SK-N-SH treated with all-trans-retinoic acid at 6 μM for 48 hours (cell line): ENCODE measurements at regions not wholly inside any gene's neighbourhood (a gene's known extent, or its start where the extent isn't known, plus 50 kb on each side); places are given as distances from the start of the nearest gene placed in this dataset.

Experiments
- ATAC-seq: fragments of 200-7000 bp; cut with Tn5 transposase; 3 replicates; pipeline ENCODE4 v1.9.1; 2020; ENCODE audit warnings: mild to moderate bottlenecking, moderate library complexity
- ARNTL ChIP-seq: fragments of 450-650 bp; formaldehyde crosslinking; IDR thresholded peaks from 2 replicates; pipeline ENCODE4 v1.5.0; 2020; ENCODE audit warnings: low read depth, mild to moderate bottlenecking, moderate library complexity, borderline replicate concordance
- BACH2 ChIP-seq: fragments of 250-450 bp; sonication (Bioruptor Pico); IDR thresholded peaks from 2 replicates; pipeline ENCODE4 v1.9.0; 2021; ENCODE audit warnings: mild to moderate bottlenecking, borderline replicate concordance
- CREB5 ChIP-seq: fragments of 250-450 bp; sonication (Bioruptor Pico); IDR thresholded peaks from 2 replicates; pipeline ENCODE4 v1.5.1; 2020; ENCODE audit warnings: low read depth, mild to moderate bottlenecking, moderate library complexity
- CSDC2 ChIP-seq: fragments of 250-450 bp; sonication (Bioruptor Pico); IDR thresholded peaks from 2 replicates; pipeline ENCODE4 v1.5.0; 2020; ENCODE audit warnings: mild to moderate bottlenecking, moderate library complexity
- ESRRG ChIP-seq: fragments of 250-450 bp; sonication (Bioruptor Pico); IDR thresholded peaks from 2 replicates; pipeline ENCODE4 v1.6.1; 2021; ENCODE audit warnings: mild to moderate bottlenecking
- ISL1 ChIP-seq: fragments of 250-450 bp; sonication (Bioruptor Pico); IDR thresholded peaks from 2 replicates; pipeline ENCODE4 v2.1.2; 2022; ENCODE audit warnings: mild to moderate bottlenecking, moderate library complexity
- OSR1 ChIP-seq: fragments of 250-450 bp; sonication (Bioruptor Pico); IDR thresholded peaks from 2 replicates; pipeline ENCODE4 v1.8.0; 2022; ENCODE audit warnings: moderate library complexity, mild to moderate bottlenecking, inconsistent platforms
- PATZ1 ChIP-seq: fragments of 250-450 bp; sonication (Bioruptor Pico); IDR thresholded peaks from 2 replicates; pipeline ENCODE4 v1.8.0; 2020; ENCODE audit warnings: mild to moderate bottlenecking, moderate library complexity, borderline replicate concordance
- POU6F1 ChIP-seq: fragments of 250-450 bp; sonication (Bioruptor Pico); IDR thresholded peaks from 2 replicates; pipeline ENCODE4 v1.8.0; 2021; ENCODE audit warnings: low read depth, mild to moderate bottlenecking, moderate library complexity, borderline replicate concordance
- PPARA ChIP-seq: fragments of 250-450 bp; sonication (Bioruptor Pico); IDR thresholded peaks from 2 replicates; pipeline ENCODE4 v1.5.0; 2020; ENCODE audit warnings: mild to moderate bottlenecking, borderline replicate concordance
- SNAI2 ChIP-seq: fragments of 250-450 bp; sonication (Bioruptor Pico); IDR thresholded peaks from 2 replicates; pipeline ENCODE4 v1.5.0; 2020; ENCODE audit warnings: mild to moderate bottlenecking, moderate library complexity
- TCF4 ChIP-seq: fragments of 250-450 bp; sonication (Bioruptor Pico); IDR thresholded peaks from 2 replicates; pipeline ENCODE4 v1.8.0; 2021; ENCODE audit warnings: mild to moderate bottlenecking, moderate library complexity, borderline replicate concordance
- TOX ChIP-seq: fragments of 250-450 bp; sonication (Bioruptor Pico); IDR thresholded peaks from 2 replicates; pipeline ENCODE4 v1.8.0; 2021; ENCODE audit warnings: mild to moderate bottlenecking, moderate library complexity, borderline replicate concordance
- TSHZ2 ChIP-seq: fragments of 250-450 bp; sonication (Bioruptor Pico); IDR thresholded peaks from 2 replicates; pipeline ENCODE4 v1.5.0; 2020; ENCODE audit warnings: mild to moderate bottlenecking, moderate library complexity
- ZC3H10 ChIP-seq: fragments of 250-450 bp; sonication (Bioruptor Pico); IDR thresholded peaks from 2 replicates; pipeline ENCODE4 v1.5.1; 2021; ENCODE audit warnings: mild to moderate bottlenecking, moderate library complexity
- ZFP3 ChIP-seq: fragments of 250-450 bp; sonication (Bioruptor Pico); IDR thresholded peaks from 2 replicates; pipeline ENCODE4 v1.5.0; 2020; ENCODE audit warnings: mild to moderate bottlenecking, moderate library complexity
- ZFP30 ChIP-seq: fragments of 450-650 bp; formaldehyde crosslinking; IDR thresholded peaks from 2 replicates; pipeline ENCODE4 v1.5.0; 2022; ENCODE audit warnings: mild to moderate bottlenecking, moderate library complexity
- ZNF565 ChIP-seq: fragments of 450-650 bp; formaldehyde crosslinking; conservative IDR thresholded peaks from 2 replicates; pipeline ENCODE4 v1.5.0; 2020; ENCODE audit warnings: low read depth, mild to moderate bottlenecking, moderate library complexity
- ZNF70 ChIP-seq: fragments of 450-650 bp; formaldehyde crosslinking; IDR thresholded peaks from 2 replicates; pipeline ENCODE4 v1.5.0; 2020; ENCODE audit warnings: mild to moderate bottlenecking, moderate library complexity

GRCh38 chr13:74593688-74594087 is 459.5 kb upstream of the KLF12 start (continued):
- no peak for TF ChIP-seq CREB5 (CRISPR knock-in tag)
- TF ChIP-seq ZNF565 (CRISPR knock-in tag), result no peak
- TF ChIP-seq SNAI2 (CRISPR knock-in tag), result no peak
- no peak for TF ChIP-seq ARNTL (CRISPR knock-in tag)
- TF ChIP-seq BACH2, result no peak
- TF ChIP-seq CSDC2 (CRISPR knock-in tag), result no peak
- no peak for TF ChIP-seq OSR1 (CRISPR knock-in tag)
- no peak for TF ChIP-seq ZC3H10 (CRISPR knock-in tag)
- no peak for TF ChIP-seq PPARA (CRISPR knock-in tag)

GRCh38 chr13:74586847-74587246 is 452.6 kb upstream of the KLF12 start:
- no peak for ATAC-seq
- TF ChIP-seq ZFP30 (no peak), ARNTL (CRISPR knock-in tag) (no peak), TOX (CRISPR knock-in tag) (no peak), ZNF70 (CRISPR knock-in tag) (no peak), POU6F1 (CRISPR knock-in tag) (no peak), PATZ1 (CRISPR knock-in tag) (no peak)

GRCh38 chr13:74576420-74576819 is 442.2 kb upstream of the KLF12 start:
- no peak; the same call in 2 of the 3 replicates for ATAC-seq
- no peak for TF ChIP-seq ZNF565 (CRISPR knock-in tag)
- no peak for TF ChIP-seq POU6F1 (CRISPR knock-in tag)
- TF ChIP-seq ESRRG (CRISPR knock-in tag), result no peak
- TF ChIP-seq CREB5 (CRISPR knock-in tag), result no peak
- TF ChIP-seq ARNTL (CRISPR knock-in tag), result no peak
- TF ChIP-seq, all 23 proteins: peak for 0

- TF ChIP-seq ISL1 (CRISPR knock-in tag) (no peak), CSDC2 (CRISPR knock-in tag) (no peak), OSR1 (CRISPR knock-in tag) (no peak), BACH2 (no peak), ESRRG (CRISPR knock-in tag) (no peak), TCF4 (CRISPR knock-in tag) (peak; percentile 66; the same call in 1 of the 2 replicates), ZFP3 (CRISPR knock-in tag) (0 out of 2 replicates have a peak, but pooled peaks have one; percentile 25), TSHZ2 (CRISPR knock-in tag) (peak; percentile 71), ZFP30 (no peak), ZC3H10 (CRISPR knock-in tag) (no peak)
- peak; percentile 97 for ATAC-seq
These were observed 441.5 kb upstream of the KLF12 start for GRCh38 chr13:74575729-74576125.
